HEK293 (cell line): ENCODE measurements at regions not wholly inside any gene's neighbourhood (a gene's known extent, or its start where the extent isn't known, plus 50 kb on each side); places are given as distances from the start of the nearest gene placed in this dataset.

Experiments
- CTCF ChIA-PET: fragments of 350-600 bp; formaldehyde crosslinking; extraction: SDS; loops from one replicate; lab custom pipeline; 2021; ENCODE audit warnings: antibody characterized with exemption; lab: Yijun Ruan, JAX
- POLR2A ChIA-PET: fragments of 300-600 bp; formaldehyde crosslinking; extraction: SDS; loops from one replicate; lab custom pipeline; 2020; ENCODE audit warnings: antibody characterized with exemption, inconsistent platforms; lab: Yijun Ruan, JAX
- H3K27ac ChIP-seq: fragments of 200-500 bp; sonication (Bioruptor generic); 2 replicates; pipeline ENCODE4 v1.5.1; 2014; ENCODE audit warnings: low read depth, low read length, control low read depth, inconsistent platforms; ENCODE audit errors: extremely low read depth
- H3K36me3 ChIP-seq, 2 experiments: fragments of 200-500 bp in 1 of 2; sonication (Bioruptor generic) in 1 of 2; 1 replicate in 1 of 2; 2 replicates in 1 of 2; pipeline ENCODE4 v1.5.1; 2014 to 2017; ENCODE audit warnings: inconsistent platforms in 2 of 2, low read length in 2 of 2; ENCODE audit not compliant: control insufficient read depth in 2 of 2, insufficient read depth in 1 of 2
- H3K4me1 ChIP-seq: fragments of 200-500 bp; sonication (Bioruptor generic); 2 replicates; pipeline ENCODE4 v1.5.1; 2014; ENCODE audit warnings: mild to moderate bottlenecking, low read length, inconsistent platforms; ENCODE audit not compliant: control insufficient read depth, insufficient read depth
- H3K4me3 ChIP-seq: 2 replicates; pipeline ENCODE4 v1.5.1; 2011; ENCODE audit warnings: low read depth, mild to moderate bottlenecking, control low read depth, low read length, moderate library complexity
- H3K9me3 ChIP-seq: fragments of 200-500 bp; sonication (Bioruptor generic); 2 replicates; pipeline ENCODE4 v1.5.1; 2014; ENCODE audit warnings: low read depth, low read length, inconsistent platforms; ENCODE audit not compliant: control insufficient read depth, insufficient read depth
- CTCF ChIP-seq: fragments of 450-650 bp; formaldehyde crosslinking; IDR thresholded peaks from 2 replicates; pipeline ENCODE4 v1.5.1; 2016; ENCODE audit warnings: missing biosample characterization, missing genetic modification characterization
- EGR2 ChIP-seq: fragments of 450-650 bp; formaldehyde crosslinking; IDR thresholded peaks from 2 replicates; pipeline ENCODE4 v1.5.1; 2016; ENCODE audit warnings: low read depth, missing biosample characterization, missing genetic modification characterization
- HOXD13 ChIP-seq: sonication (generic); formaldehyde crosslinking; IDR thresholded peaks from 2 replicates; pipeline ENCODE4 v1.8.0; 2022; ENCODE audit warnings: missing genetic modification reagents, borderline replicate concordance
- KLF1 ChIP-seq: fragments of 450-650 bp; formaldehyde crosslinking; IDR thresholded peaks from 2 replicates; pipeline ENCODE4 v1.5.1; 2016; ENCODE audit warnings: missing biosample characterization, missing genetic modification characterization
- KLF9 ChIP-seq: fragments of 450-650 bp; formaldehyde crosslinking; IDR thresholded peaks from 2 replicates; pipeline ENCODE4 v1.5.1; 2016; ENCODE audit warnings: missing biosample characterization, missing genetic modification characterization, low read depth
- SETDB1 ChIP-seq: IDR thresholded peaks from one replicate; pipeline ENCODE4 v1.6.1; 2017; ENCODE audit warnings: mild to moderate bottlenecking, low read length, moderate library complexity, mixed read lengths; ENCODE audit not compliant: insufficient read length
- SP7 ChIP-seq: fragments of 450-650 bp; formaldehyde crosslinking; IDR thresholded peaks from 2 replicates; pipeline ENCODE4 v1.5.1; 2016; ENCODE audit warnings: missing biosample characterization, missing genetic modification characterization
- TRIM28 ChIP-seq: IDR thresholded peaks from 2 replicates; pipeline ENCODE4 v1.6.1; 2011; ENCODE audit warnings: low read length, control low read depth, borderline replicate concordance
- ZBTB49 ChIP-seq: fragments of 450-650 bp; formaldehyde crosslinking; IDR thresholded peaks from 2 replicates; pipeline ENCODE4 v1.5.1; 2016; ENCODE audit warnings: missing biosample characterization, missing genetic modification characterization, low read depth
- ZFHX2 ChIP-seq: fragments of 450-650 bp; formaldehyde crosslinking; conservative IDR thresholded peaks from 2 replicates; pipeline ENCODE4 v1.5.1; 2016; ENCODE audit warnings: missing biosample characterization, missing genetic modification characterization
- ZFP3 ChIP-seq: fragments of 450-650 bp; formaldehyde crosslinking; IDR thresholded peaks from 2 replicates; pipeline ENCODE4 v1.5.1; 2016; ENCODE audit warnings: low read depth, missing biosample characterization, missing genetic modification characterization
- ZNF19 ChIP-seq: fragments of 450-650 bp; formaldehyde crosslinking; IDR thresholded peaks from 2 replicates; pipeline ENCODE4; 2016; ENCODE audit warnings: missing biosample characterization, missing genetic modification characterization, low read depth
- ZNF214 ChIP-seq: fragments of 450-650 bp; formaldehyde crosslinking; IDR thresholded peaks from 2 replicates; pipeline ENCODE4 v1.5.1; 2017; ENCODE audit warnings: missing biosample characterization, mild to moderate bottlenecking, missing genetic modification characterization, borderline replicate concordance
- ZNF23 ChIP-seq: fragments of 450-650 bp; formaldehyde crosslinking; IDR thresholded peaks from 2 replicates; pipeline ENCODE4 v1.5.1; 2016; ENCODE audit warnings: missing biosample characterization, missing genetic modification characterization, borderline replicate concordance
- ZNF354C ChIP-seq: fragments of 450-650 bp; formaldehyde crosslinking; IDR thresholded peaks from 2 replicates; pipeline ENCODE4 v1.5.1; 2016; ENCODE audit warnings: missing biosample characterization, missing genetic modification characterization, low read depth, borderline replicate concordance
- ZNF366 ChIP-seq: fragments of 450-650 bp; formaldehyde crosslinking; conservative IDR thresholded peaks from 2 replicates; pipeline ENCODE4 v1.5.1; 2016; ENCODE audit warnings: missing biosample characterization, missing genetic modification characterization
- ZNF600 ChIP-seq: fragments of 450-650 bp; formaldehyde crosslinking; IDR thresholded peaks from 2 replicates; pipeline ENCODE4 v1.5.1; 2016; ENCODE audit warnings: missing biosample characterization, missing genetic modification characterization
- ZNF639 ChIP-seq: fragments of 450-650 bp; formaldehyde crosslinking; IDR thresholded peaks from 2 replicates; pipeline ENCODE4 v1.5.1; 2016; ENCODE audit warnings: missing biosample characterization, missing genetic modification characterization
- ZNF645 ChIP-seq: fragments of 450-650 bp; formaldehyde crosslinking; IDR thresholded peaks from 2 replicates; pipeline ENCODE4; 2016; ENCODE audit warnings: missing biosample characterization, missing genetic modification characterization
- ZNF704 ChIP-seq: fragments of 450-650 bp; formaldehyde crosslinking; IDR thresholded peaks from 2 replicates; pipeline ENCODE4 v1.5.1; 2016; ENCODE audit warnings: missing biosample characterization, missing genetic modification characterization
- ZSCAN18 ChIP-seq: fragments of 450-650 bp; formaldehyde crosslinking; IDR thresholded peaks from 2 replicates; pipeline ENCODE4 v1.5.1; 2016; ENCODE audit warnings: missing biosample characterization, missing genetic modification characterization

GRCh38 chr5:57703721-57704120 lies 221.1 kb upstream of the ACTBL2 start:
- no peaks in the 10 kb centered on the region for H3K4me1 ChIP-seq
- no peak for TF ChIP-seq ZNF645 (tag by site-specific recombination)
- no peak for TF ChIP-seq KLF1 (tag by site-specific recombination)
- no peak for TF ChIP-seq ZNF600 (tag by site-specific recombination)
- no peak for TF ChIP-seq CTCF (tag by site-specific recombination)
- TF ChIP-seq ZBTB49 (tag by site-specific recombination), result no peak
- TF ChIP-seq ZNF366 (tag by site-specific recombination), result no peak
- no peak for TF ChIP-seq ZFP3 (tag by site-specific recombination)
- TF ChIP-seq EGR2 (tag by site-specific recombination), result no peak
- TF ChIP-seq HOXD13 (CRISPR knock-in tag), result no peak
- no peak for TF ChIP-seq ZSCAN18
- no peak for TF ChIP-seq ZFHX2
- TF ChIP-seq KLF9 (tag by site-specific recombination), result no peak
- TF ChIP-seq ZNF19 (tag by site-specific recombination), result no peak
- no peak overlapping the region for H3K27ac ChIP-seq
- no peak overlapping the region for H3K4me3 ChIP-seq
- CTCF ChIA-PET, result no interaction called here
- no peaks in the 10 kb centered on the region for H3K9me3 ChIP-seq
- POLR2A ChIA-PET, result no interaction called here
- no peaks in the 10 kb centered on the region for H3K36me3 ChIP-seq

- no peak overlapping the region for H3K4me3 ChIP-seq
- TF ChIP-seq EGR2 (tag by site-specific recombination), result no peak
- TF ChIP-seq ZNF704 (tag by site-specific recombination), result no peak
- no peak for TF ChIP-seq ZNF354C
- TF ChIP-seq ZNF639 (tag by site-specific recombination), result no peak
- TF ChIP-seq SP7 (tag by site-specific recombination), result no peak
- no peak for TF ChIP-seq TRIM28
- no peak for TF ChIP-seq ZNF214 (tag by site-specific recombination)
- TF ChIP-seq SETDB1, result no peak
- no peak for TF ChIP-seq ZNF23
- TF ChIP-seq, all 188 proteins: peak for 0
- ChIA-PET CTCF (no interaction called here), POLR2A (no interaction called here)
- no peaks in the 10 kb centered on the region for H3K4me1 ChIP-seq
- no peaks in the 10 kb centered on the region for H3K36me3 ChIP-seq
- no peak overlapping the region for H3K27ac ChIP-seq
- H3K9me3 ChIP-seq, result no peaks in the 10 kb centered on the region
Observed at GRCh38 chr5:57700484-57700883, 217.9 kb upstream of the ACTBL2 start.
